Ovary (tissue), 7 donors: ENCODE measurements at regions not wholly inside any gene's neighbourhood (a gene's known extent, or its start where the extent isn't known, plus 50 kb on each side); places are given as distances from the start of the nearest gene placed in this dataset.
A peak's percentile ranks its signal among the peaks of the same experiment; 100 is the strongest.

ENCODE experiments used
- DNase-seq, 5 donors: peaks; one replicate each; pipeline ENCODE4 v3.0.0-alpha.2; 2019 to 2020
- H3K27ac ChIP-seq, 2 donors: fragments of 200-600 bp; one replicate each; pipeline versions ENCODE4 v1.5.1 to v1.8.0; 2019 to 2022
- H3K27me3 ChIP-seq: fragments of 200-600 bp; one replicate; pipeline ENCODE4 v1.8.0; 2022
- H3K36me3 ChIP-seq: fragments of 200-600 bp; sonication (generic); one replicate; pipeline ENCODE4 v1.5.1; 2019
- H3K4me1 ChIP-seq: one replicate; pipeline ENCODE4 v1.8.1; 2013; ENCODE audit warnings: mild to moderate bottlenecking, moderate library complexity; ENCODE audit not compliant: insufficient read depth
- H3K4me3 ChIP-seq: fragments of 200-600 bp; sonication (generic); one replicate; pipeline ENCODE4 v1.5.1; 2017
- H3K9me3 ChIP-seq, 2 donors: fragments of 200-600 bp in 1 of 2; sonication (generic) in 1 of 2; one replicate each; pipeline versions ENCODE4 v1.5.1 to v1.8.1; 2013 to 2019; ENCODE audit warnings: mild to moderate bottlenecking in 1 of 2, moderate library complexity in 1 of 2
- CTCF ChIP-seq, 3 donors: fragments of 450-650 bp in 2 of 3; fragments of 200-600 bp in 1 of 3; IDR thresholded peaks; one replicate each; pipeline versions ENCODE4 v1.5.1 to v1.8.0; 2016 to 2022; ENCODE audit warnings: antibody characterized with exemption in 3 of 3, mild to moderate bottlenecking in 1 of 3
- EP300 ChIP-seq: sonication (generic); formaldehyde crosslinking; IDR thresholded peaks from one replicate; pipeline ENCODE4 v1.6.1; 2017; ENCODE audit warnings: antibody characterized with exemption
- POLR2A ChIP-seq: fragments of 450-650 bp; IDR thresholded peaks from one replicate; pipeline ENCODE4 v1.6.1; 2017; ENCODE audit warnings: antibody characterized with exemption, mild to moderate bottlenecking, moderate library complexity
- WGBS, 3 donors: extraction: QIAGEN DNeasy Blood & Tissue Kit in 1 of 3; methylation state at CpG; one replicate each; pipeline versions ENCODE4 v1.1.5 to v1.1.7; 2013 to 2017; 5-methylcytosine and 5-hydroxymethylcytosine counted together
- intact Hi-C, 4 donors: fragments of 100-400 bp; cut with DNase I; formaldehyde crosslinking; loops; one replicate each; pipeline versions ENCODE4 v1.11.0 to v1.15.1; 2022 to 2023
- donor health status: DM: no; HTN: no; CAD: no; lungs with moderate emphysema.
- donor health status: DM: no; HTN: no; CAD: no.
- donor health status: Bipolar disorder and iron deficiency.
- donor health status: DM: no; HTN: no; CAD: no.
- donor health status: DM: yes; HTN: yes; CAD: no.

GRCh38 chr7:136087881-136088280 lies 110.7 kb upstream of the MTPN start:
- no peak for DNase-seq
- H3K27me3 ChIP-seq: no peaks in the 10 kb centered on the region
- H3K9me3 ChIP-seq: no peaks in the 10 kb centered on the region
- H3K4me3 ChIP-seq: no peak overlapping the region
- 71 to 82% (median 79%) methylated on average over 1 of the region's 1 CpG for WGBS, 3 donors
- intact Hi-C loops: no loop called here
- H3K4me1 ChIP-seq: no peaks in the 10 kb centered on the region
- TF ChIP-seq EP300 (no peak), CTCF (IDR thresholded peaks at IDR 0.05) (no peak), POLR2A (no peak)
- no peak overlapping the region for H3K27ac ChIP-seq
- H3K36me3 ChIP-seq: no peaks in the 10 kb centered on the region

- no peaks in the 10 kb centered on the region for H3K27me3 ChIP-seq
- H3K4me1 ChIP-seq: no peaks in the 10 kb centered on the region
- H3K36me3 ChIP-seq: no peaks in the 10 kb centered on the region
- H3K27ac ChIP-seq: no peak overlapping the region
- peak; percentile 27 to 70 (median 46) for DNase-seq
- WGBS, 3 donors: 8 to 14% (median 8%) methylated on average over 3 of the region's 3 CpGs
- H3K4me3 ChIP-seq: peak overlapping the region; percentile 35
- no peaks in the 10 kb centered on the region for H3K9me3 ChIP-seq
- TF ChIP-seq EP300 (no peak), POLR2A (no peak), CTCF (IDR thresholded peaks at IDR 0.05) (no peak)
- intact Hi-C loops: no loop called here
These were observed 109.6 kb upstream of the MTPN start for GRCh38 chr7:136086712-136087111.

GRCh38 chr7:136079934-136080333 lies 102.8 kb upstream of the MTPN start:
- no peak for TF ChIP-seq CTCF (IDR thresholded peaks at IDR 0.05)
- no peak for TF ChIP-seq EP300
- TF ChIP-seq POLR2A: no peak
- Histone ChIP-seq H3K4me3 (no peak overlapping the region), H3K36me3 (no peaks in the 10 kb centered on the region), H3K27me3 (no peaks in the 10 kb centered on the region), H3K4me1 (no peaks in the 10 kb centered on the region), H3K27ac (no peak overlapping the region), H3K9me3 (no peaks in the 10 kb centered on the region)
- WGBS, 3 donors: 79 to 80% (median 79%) methylated on average over 2 of the region's 2 CpGs
- DNase-seq: no peak
- intact Hi-C loops: no loop called here

GRCh38 chr7:136079478-136079892 lies 102.3 kb upstream of the MTPN start:
- Histone ChIP-seq H3K27ac (no peak overlapping the region), H3K36me3 (no peaks in the 10 kb centered on the region), H3K4me3 (no peak overlapping the region), H3K9me3 (no peaks in the 10 kb centered on the region), H3K27me3 (no peaks in the 10 kb centered on the region), H3K4me1 (no peaks in the 10 kb centered on the region)
- TF ChIP-seq POLR2A (no peak), CTCF (IDR thresholded peaks at IDR 0.05) (no peak), EP300 (no peak)
- intact Hi-C loops: no loop called here
- DNase-seq: no peak
- WGBS, 3 donors: 62 to 71% (median 66%) methylated on average over 4 of the region's 4 CpGs

- DNase-seq: no peak
- Histone ChIP-seq H3K4me1 (no peaks in the 10 kb centered on the region), H3K4me3 (no peak overlapping the region), H3K36me3 (no peaks in the 10 kb centered on the region), H3K27me3 (no peaks in the 10 kb centered on the region), H3K27ac (no peak overlapping the region), H3K9me3 (no peaks in the 10 kb centered on the region)
- 44 to 68% (median 66%) methylated on average over 1 of the region's 1 CpG for WGBS, 3 donors
- TF ChIP-seq EP300 (no peak), POLR2A (no peak), CTCF (IDR thresholded peaks at IDR 0.05) (no peak)
- intact Hi-C loops: no loop called here
These were observed 101.9 kb upstream of the MTPN start for GRCh38 chr7:136079066-136079465.
